ENCODE measurements at regions not wholly inside any gene's neighbourhood (a gene's known extent, or its start where the extent isn't known, plus 50 kb on each side); places are given as distances from the start of the nearest gene placed in this dataset.

DNA sequence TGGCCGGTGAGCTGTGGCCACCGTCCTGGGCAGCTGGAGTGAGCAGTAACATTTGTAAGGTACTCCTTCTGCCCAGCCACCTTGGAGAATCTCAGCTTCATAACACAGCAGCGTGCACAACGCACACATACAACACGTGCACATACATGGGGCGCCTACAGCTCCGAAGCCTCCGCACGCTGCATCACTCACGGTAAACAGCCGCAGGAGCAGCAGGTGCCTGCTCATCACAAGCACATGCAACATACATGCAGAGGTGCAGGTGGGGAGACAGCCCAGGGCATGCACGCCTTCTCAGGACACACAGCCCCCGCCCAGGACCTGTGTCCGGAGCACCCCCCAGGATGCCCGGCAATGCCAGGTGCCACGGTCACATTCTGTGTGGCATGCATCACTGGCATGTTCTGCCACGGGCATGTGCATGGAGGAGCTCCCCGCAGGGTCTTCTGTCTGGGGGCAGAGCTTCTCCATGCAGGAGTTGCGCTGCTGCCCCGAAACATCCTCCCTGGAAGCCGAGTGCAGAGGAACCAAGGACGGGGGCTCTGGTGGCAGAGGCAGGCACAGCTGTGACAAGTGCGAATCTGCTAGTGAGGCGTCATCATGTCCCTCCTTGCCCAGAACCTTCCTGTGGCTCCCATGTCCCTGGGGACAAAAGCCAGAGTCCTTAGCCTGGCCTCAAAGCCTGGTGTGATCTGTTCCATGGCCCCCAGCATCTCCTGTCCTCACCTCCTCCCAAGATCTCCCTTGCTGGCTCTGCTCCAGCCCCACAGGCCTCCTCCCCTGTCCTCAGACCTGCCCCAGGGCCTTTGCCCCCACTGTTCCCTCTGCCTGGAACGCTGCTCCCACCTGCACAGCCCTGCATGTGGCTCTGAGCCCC is 184.0 kb upstream of the GSE1 start:
- no peak for TF ChIP-seq POLR2AphosphoS5 (IDR thresholded peaks at IDR 0.05; ENCODE audit: low read depth, low read length)
- TF ChIP-seq FOXP2 (optimal IDR thresholded peaks at IDR 0.05; ENCODE audit: borderline replicate concordance, extremely low read depth, extremely low read length, insufficient read depth): no peak
- TF ChIP-seq TAF1 (IDR thresholded peaks at IDR 0.05; ENCODE audit: borderline replicate concordance, insufficient read depth, low read length): no peak
- TF ChIP-seq, protein P1, sequence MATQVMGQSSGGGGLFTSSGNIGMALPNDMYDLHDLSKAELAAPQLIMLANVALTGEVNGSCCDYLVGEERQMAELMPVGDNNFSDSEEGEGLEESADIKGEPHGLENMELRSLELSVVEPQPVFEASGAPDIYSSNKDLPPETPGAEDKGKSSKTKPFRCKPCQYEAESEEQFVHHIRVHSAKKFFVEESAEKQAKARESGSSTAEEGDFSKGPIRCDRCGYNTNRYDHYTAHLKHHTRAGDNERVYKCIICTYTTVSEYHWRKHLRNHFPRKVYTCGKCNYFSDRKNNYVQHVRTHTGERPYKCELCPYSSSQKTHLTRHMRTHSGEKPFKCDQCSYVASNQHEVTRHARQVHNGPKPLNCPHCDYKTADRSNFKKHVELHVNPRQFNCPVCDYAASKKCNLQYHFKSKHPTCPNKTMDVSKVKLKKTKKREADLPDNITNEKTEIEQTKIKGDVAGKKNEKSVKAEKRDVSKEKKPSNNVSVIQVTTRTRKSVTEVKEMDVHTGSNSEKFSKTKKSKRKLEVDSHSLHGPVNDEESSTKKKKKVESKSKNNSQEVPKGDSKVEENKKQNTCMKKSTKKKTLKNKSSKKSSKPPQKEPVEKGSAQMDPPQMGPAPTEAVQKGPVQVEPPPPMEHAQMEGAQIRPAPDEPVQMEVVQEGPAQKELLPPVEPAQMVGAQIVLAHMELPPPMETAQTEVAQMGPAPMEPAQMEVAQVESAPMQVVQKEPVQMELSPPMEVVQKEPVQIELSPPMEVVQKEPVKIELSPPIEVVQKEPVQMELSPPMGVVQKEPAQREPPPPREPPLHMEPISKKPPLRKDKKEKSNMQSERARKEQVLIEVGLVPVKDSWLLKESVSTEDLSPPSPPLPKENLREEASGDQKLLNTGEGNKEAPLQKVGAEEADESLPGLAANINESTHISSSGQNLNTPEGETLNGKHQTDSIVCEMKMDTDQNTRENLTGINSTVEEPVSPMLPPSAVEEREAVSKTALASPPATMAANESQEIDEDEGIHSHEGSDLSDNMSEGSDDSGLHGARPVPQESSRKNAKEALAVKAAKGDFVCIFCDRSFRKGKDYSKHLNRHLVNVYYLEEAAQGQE (IDR thresholded peaks at IDR 0.05; ENCODE audit: insufficient read depth in 1 of 2, low read depth in 2 of 2, low read length in 2 of 2): no peak
